Spleen (tissue), 7 donors: ENCODE measurements at regions not wholly inside any gene's neighbourhood (a gene's known extent, or its start where the extent isn't known, plus 50 kb on each side); places are given as distances from the start of the nearest gene placed in this dataset.

ENCODE experiments used
- POLR2A ChIP-seq, 3 donors: fragments of 450-650 bp; IDR thresholded peaks; one replicate each; pipeline ENCODE4 v1.5.1; 2017; ENCODE audit warnings: antibody characterized with exemption in 3 of 3, mild to moderate bottlenecking in 1 of 3
- POLR2AphosphoS5 ChIP-seq, 3 donors: sonication (generic); formaldehyde crosslinking; IDR thresholded peaks; one replicate each; pipeline ENCODE4 v1.5.1; 2017; ENCODE audit warnings: antibody characterized with exemption in 3 of 3
- TF ChIP-seq, protein P1 (sequence below), 11 experiments: fragments of 200-600 bp in 7 of 11; fragments of 450-650 bp in 4 of 11; sonication (generic) in 4 of 11; IDR thresholded peaks in 8 of 11; conservative IDR thresholded peaks in 3 of 11; 1 replicate in 7 of 11; 2 replicates in 4 of 11; pipeline versions ENCODE4 v1.4.0 to v1.8.0; 2016 to 2021; ENCODE audit warnings: antibody characterized with exemption in 11 of 11, inconsistent platforms in 4 of 11, mild to moderate bottlenecking in 1 of 11
- donor health status: DM: no; HTN: no; CAD: no; lungs with moderate emphysema.
- donor health status: DM: no; HTN: no; CAD: no.
- donor health status: DM: no; HTN: no; CAD: no.

DNA sequence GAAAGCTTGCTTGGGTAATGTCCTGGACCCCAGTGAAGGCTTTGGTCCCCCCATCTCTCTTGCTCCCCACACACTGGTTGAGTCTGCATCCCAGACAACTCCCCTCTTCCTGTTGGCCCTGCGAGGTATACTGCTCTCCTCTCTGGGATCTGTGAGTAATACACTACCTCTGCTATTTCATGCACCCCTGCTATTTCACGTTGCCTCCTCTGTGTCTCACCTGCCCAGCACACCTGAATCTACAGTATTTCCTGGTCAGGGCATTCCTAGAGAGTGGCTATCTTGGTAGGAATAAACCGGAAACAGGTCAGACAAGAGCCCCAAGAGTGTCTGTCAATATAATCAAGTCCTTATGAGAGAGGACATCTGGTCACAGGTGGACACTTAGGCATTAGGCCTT is 114.3 kb upstream of the ODAD2 start:
- TF ChIP-seq, protein P1, sequence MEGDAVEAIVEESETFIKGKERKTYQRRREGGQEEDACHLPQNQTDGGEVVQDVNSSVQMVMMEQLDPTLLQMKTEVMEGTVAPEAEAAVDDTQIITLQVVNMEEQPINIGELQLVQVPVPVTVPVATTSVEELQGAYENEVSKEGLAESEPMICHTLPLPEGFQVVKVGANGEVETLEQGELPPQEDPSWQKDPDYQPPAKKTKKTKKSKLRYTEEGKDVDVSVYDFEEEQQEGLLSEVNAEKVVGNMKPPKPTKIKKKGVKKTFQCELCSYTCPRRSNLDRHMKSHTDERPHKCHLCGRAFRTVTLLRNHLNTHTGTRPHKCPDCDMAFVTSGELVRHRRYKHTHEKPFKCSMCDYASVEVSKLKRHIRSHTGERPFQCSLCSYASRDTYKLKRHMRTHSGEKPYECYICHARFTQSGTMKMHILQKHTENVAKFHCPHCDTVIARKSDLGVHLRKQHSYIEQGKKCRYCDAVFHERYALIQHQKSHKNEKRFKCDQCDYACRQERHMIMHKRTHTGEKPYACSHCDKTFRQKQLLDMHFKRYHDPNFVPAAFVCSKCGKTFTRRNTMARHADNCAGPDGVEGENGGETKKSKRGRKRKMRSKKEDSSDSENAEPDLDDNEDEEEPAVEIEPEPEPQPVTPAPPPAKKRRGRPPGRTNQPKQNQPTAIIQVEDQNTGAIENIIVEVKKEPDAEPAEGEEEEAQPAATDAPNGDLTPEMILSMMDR (IDR thresholded peaks at IDR 0.05 in 8 of 11, conservative IDR thresholded peaks at IDR 0.05 in 3 of 11) = no peak
- TF ChIP-seq POLR2AphosphoS5 (IDR thresholded peaks at IDR 0.05) (no peak), POLR2A (IDR thresholded peaks at IDR 0.05) (no peak)
